ENCODE measurements at regions not wholly inside any gene's neighbourhood (a gene's known extent, or its start where the extent isn't known, plus 50 kb on each side); places are given as distances from the start of the nearest gene placed in this dataset.

DNA sequence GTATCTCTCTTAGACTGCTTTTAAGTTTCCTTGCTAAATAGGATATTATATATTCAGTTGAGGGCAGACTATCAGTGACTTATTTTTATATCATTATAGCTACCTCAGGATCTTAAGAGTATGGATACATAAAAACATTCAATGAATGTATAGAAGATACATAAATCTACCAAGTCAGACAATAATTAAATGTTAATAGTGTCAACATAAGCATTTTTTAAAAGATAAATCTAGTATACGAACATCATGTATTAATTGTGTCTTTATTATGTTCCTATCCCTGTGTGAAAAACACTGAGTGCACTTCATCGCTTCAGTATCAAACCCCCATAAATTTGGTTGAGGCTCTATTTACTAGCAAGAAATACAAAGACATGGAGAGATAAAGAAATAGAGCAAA, 242.8 kb downstream of the CRPPA start:
- no peak for TF ChIP-seq CTCF (IDR thresholded peaks at IDR 0.05)
- no peak for TF ChIP-seq SIN3A (IDR thresholded peaks at IDR 0.05; ENCODE audit: borderline replicate concordance, insufficient read depth, low read depth, low read length)
- TF ChIP-seq POLR2AphosphoS5 (IDR thresholded peaks at IDR 0.05; ENCODE audit: low read depth, low read length), result no peak
- no peak for TF ChIP-seq REST (IDR thresholded peaks at IDR 0.05; ENCODE audit: insufficient read depth in 1 of 2, low read depth in 2 of 2, low read length in 1 of 2)

Measured in Panc1 (cell line).